ENCODE measurements at regions not wholly inside any gene's neighbourhood (a gene's known extent, or its start where the extent isn't known, plus 50 kb on each side); places are given as distances from the start of the nearest gene placed in this dataset.
A peak's percentile ranks its signal among the peaks of the same experiment; 100 is the strongest.
"Not testable (repeated sequence)": the region's sequence is repeated elsewhere in the genome, so short reads cannot be mapped to it uniquely, and the experiment has no call there.

- DNase-seq: peak; percentile 43
Measured at GRCh38 chr1:100597061-100597741, 59.3 kb downstream of the GPR88 start.

GRCh38 chr1:100597784-100598183, 59.8 kb downstream of the GPR88 start:
- DNase-seq: peak; percentile 24

- DNase-seq: not testable (repeated sequence)
Measured at GRCh38 chr1:100600377-100600776, 62.4 kb downstream of the GPR88 start.

GRCh38 chr1:100602028-100602427, 64.1 kb downstream of the GPR88 start:
- DNase-seq: not testable (repeated sequence)

- no peak for DNase-seq
Measured at GRCh38 chr1:100604372-100604771, 66.4 kb downstream of the GPR88 start.

GRCh38 chr1:100606438-100606837, 68.5 kb downstream of the GPR88 start:
- DNase-seq: peak; percentile 40

GRCh38 chr1:100607628-100608240, 69.8 kb downstream of the GPR88 start:
- no peak for DNase-seq

- no peak for DNase-seq
Measured at GRCh38 chr1:100609849-100610248, 71.9 kb downstream of the GPR88 start.

GRCh38 chr1:100611086-100611485, 73.1 kb downstream of the GPR88 start:
- no peak for DNase-seq

- no peak for DNase-seq
Measured at GRCh38 chr1:100612540-100612939, 74.6 kb downstream of the GPR88 start.

- no peak for DNase-seq
Measured at GRCh38 chr1:100613817-100614559, 76.0 kb downstream of the GPR88 start.

- DNase-seq: no peak
Measured at GRCh38 chr1:100614570-100614969, 76.6 kb downstream of the GPR88 start.

GRCh38 chr1:100615686-100616085, 77.7 kb downstream of the GPR88 start:
- no peak for DNase-seq

- DNase-seq: no peak
Measured at GRCh38 chr1:100616121-100616621, 78.2 kb downstream of the GPR88 start.

- DNase-seq: no peak
Measured at GRCh38 chr1:100622037-100622436, 84.1 kb downstream of the GPR88 start.

GRCh38 chr1:100622506-100622905, 84.6 kb downstream of the GPR88 start:
- no peak for DNase-seq

- no peak for DNase-seq
Measured at GRCh38 chr1:100622966-100623762, 85.2 kb downstream of the GPR88 start.

GRCh38 chr1:100624886-100625610, 87.1 kb downstream of the GPR88 start:
- DNase-seq: no peak

- no peak for DNase-seq
Measured at GRCh38 chr1:100626397-100626796, 88.5 kb downstream of the GPR88 start.

GRCh38 chr1:100627054-100627716, 89.2 kb downstream of the GPR88 start:
- peak; percentile 30 for DNase-seq

- DNase-seq: peak; percentile 3
Measured at GRCh38 chr1:100627936-100628335, 90.0 kb downstream of the GPR88 start.

- DNase-seq: peak; percentile 23
Measured at GRCh38 chr1:100628631-100629081, 90.7 kb downstream of the GPR88 start.

Data from hematopoietic multipotent progenitor cell treated with erythropoietin and hydrocortisone succinate and interleukin-3 and kit ligand, for 6 days (in vitro differentiated cells).